ENCODE measurements at regions not wholly inside any gene's neighbourhood (a gene's known extent, or its start where the extent isn't known, plus 50 kb on each side); places are given as distances from the start of the nearest gene placed in this dataset.

DNA sequence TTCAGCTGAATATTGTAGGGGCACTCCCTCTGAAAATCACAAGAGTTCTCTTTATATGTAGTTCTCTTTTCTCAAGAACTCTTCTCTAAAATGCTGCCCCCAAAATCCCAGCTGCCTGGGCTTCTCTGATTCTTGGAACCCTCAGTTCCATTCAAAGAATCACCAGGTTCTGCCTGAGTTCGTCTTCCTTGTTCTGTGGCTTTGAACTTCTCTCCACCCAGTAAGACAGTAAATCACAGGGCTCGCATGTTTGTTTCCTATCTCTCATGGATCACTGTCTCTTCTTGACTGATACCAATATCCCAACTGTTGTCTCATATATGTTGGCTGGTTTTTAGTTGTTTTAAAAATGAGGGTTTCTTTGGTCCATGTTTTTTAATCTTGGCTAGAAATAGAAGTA lies 359.5 kb upstream of the CBLB start:
- TF ChIP-seq, protein P1, sequence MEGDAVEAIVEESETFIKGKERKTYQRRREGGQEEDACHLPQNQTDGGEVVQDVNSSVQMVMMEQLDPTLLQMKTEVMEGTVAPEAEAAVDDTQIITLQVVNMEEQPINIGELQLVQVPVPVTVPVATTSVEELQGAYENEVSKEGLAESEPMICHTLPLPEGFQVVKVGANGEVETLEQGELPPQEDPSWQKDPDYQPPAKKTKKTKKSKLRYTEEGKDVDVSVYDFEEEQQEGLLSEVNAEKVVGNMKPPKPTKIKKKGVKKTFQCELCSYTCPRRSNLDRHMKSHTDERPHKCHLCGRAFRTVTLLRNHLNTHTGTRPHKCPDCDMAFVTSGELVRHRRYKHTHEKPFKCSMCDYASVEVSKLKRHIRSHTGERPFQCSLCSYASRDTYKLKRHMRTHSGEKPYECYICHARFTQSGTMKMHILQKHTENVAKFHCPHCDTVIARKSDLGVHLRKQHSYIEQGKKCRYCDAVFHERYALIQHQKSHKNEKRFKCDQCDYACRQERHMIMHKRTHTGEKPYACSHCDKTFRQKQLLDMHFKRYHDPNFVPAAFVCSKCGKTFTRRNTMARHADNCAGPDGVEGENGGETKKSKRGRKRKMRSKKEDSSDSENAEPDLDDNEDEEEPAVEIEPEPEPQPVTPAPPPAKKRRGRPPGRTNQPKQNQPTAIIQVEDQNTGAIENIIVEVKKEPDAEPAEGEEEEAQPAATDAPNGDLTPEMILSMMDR (conservative IDR thresholded peaks at IDR 0.05 in 1 of 2, IDR thresholded peaks at IDR 0.05 in 1 of 2; ENCODE audit: extremely low read depth in 1 of 2, insufficient read depth in 1 of 2, low read depth in 1 of 2, low read length in 2 of 2), result no peak
- no peak for TF ChIP-seq EZH2 (IDR thresholded peaks at IDR 0.05; ENCODE audit: borderline replicate concordance, low read length)

All from mammary epithelial cell (primary cell).